ENCODE measurements at regions not wholly inside any gene's neighbourhood (a gene's known extent, or its start where the extent isn't known, plus 50 kb on each side); places are given as distances from the start of the nearest gene placed in this dataset.

- Histone ChIP-seq H3K27ac (ENCODE audit: low read length) (no peak overlapping the region), H3F3A (ENCODE audit: insufficient read depth, low read length, poor library complexity, severe bottlenecking) (no peaks in the 10 kb centered on the region)
- TF ChIP-seq EZH2 (IDR thresholded peaks at IDR 0.05; ENCODE audit: borderline replicate concordance, insufficient read depth, low read length, poor library complexity, severe bottlenecking) (no peak), EP300 (conservative IDR thresholded peaks at IDR 0.05; ENCODE audit: poor library complexity, severe bottlenecking) (no peak), POLR2AphosphoS5 (IDR thresholded peaks at IDR 0.05) (no peak), RAD21 (conservative IDR thresholded peaks at IDR 0.05) (no peak), TAF1 (IDR thresholded peaks at IDR 0.05; ENCODE audit: low read depth) (no peak), MXI1 (conservative IDR thresholded peaks at IDR 0.05; ENCODE audit: poor library complexity, severe bottlenecking) (no peak), CTCF (IDR thresholded peaks at IDR 0.05; ENCODE audit: poor library complexity, severe bottlenecking) (no peak), REST (IDR thresholded peaks at IDR 0.05; ENCODE audit: borderline replicate concordance) (no peak), SMC3 (conservative IDR thresholded peaks at IDR 0.05; ENCODE audit: poor library complexity) (no peak)
These were observed 131.9 kb upstream of the NT5C1B start for GRCh38 chr2:18721038-18721922.

GRCh38 chr2:18719978-18720775 lies 130.8 kb upstream of the NT5C1B start:
- no peaks in the 10 kb centered on the region for H4K20me1 ChIP-seq (ENCODE audit: insufficient read depth)
- H3K4me3 ChIP-seq (ENCODE audit: low read length) = no peak overlapping the region
- no peaks in the 10 kb centered on the region for H3K36me3 ChIP-seq (ENCODE audit: insufficient read depth, low read length)
- H3K27me3 ChIP-seq (ENCODE audit: insufficient read depth, low read depth, low read length) = no peaks in the 10 kb centered on the region
- no peak overlapping the region for H3K27ac ChIP-seq (ENCODE audit: low read length)
- H3K79me2 ChIP-seq (replicated peaks; ENCODE audit: insufficient read depth, low read length) = no peaks in the 10 kb centered on the region
- H3F3A ChIP-seq (ENCODE audit: insufficient read depth, low read length, poor library complexity, severe bottlenecking) = no peaks in the 10 kb centered on the region
- H3K9ac ChIP-seq (ENCODE audit: low read length) = no peak overlapping the region
- TF ChIP-seq EZH2 (IDR thresholded peaks at IDR 0.05; ENCODE audit: borderline replicate concordance, insufficient read depth, low read length, poor library complexity, severe bottlenecking) = no peak
- no peak for TF ChIP-seq SMC3 (conservative IDR thresholded peaks at IDR 0.05; ENCODE audit: poor library complexity)
- no peak for TF ChIP-seq EP300 (conservative IDR thresholded peaks at IDR 0.05; ENCODE audit: poor library complexity, severe bottlenecking)
- TF ChIP-seq MXI1 (conservative IDR thresholded peaks at IDR 0.05; ENCODE audit: poor library complexity, severe bottlenecking) = no peak
- TF ChIP-seq TAF1 (IDR thresholded peaks at IDR 0.05; ENCODE audit: low read depth) = no peak
- no peak for TF ChIP-seq CTCF (IDR thresholded peaks at IDR 0.05; ENCODE audit: poor library complexity, severe bottlenecking)
- no peak for TF ChIP-seq REST (IDR thresholded peaks at IDR 0.05; ENCODE audit: borderline replicate concordance)
- TF ChIP-seq POLR2AphosphoS5 (IDR thresholded peaks at IDR 0.05) = no peak
- no peak for TF ChIP-seq RAD21 (conservative IDR thresholded peaks at IDR 0.05)
- no peaks in the 10 kb centered on the region for H3K9me3 ChIP-seq (ENCODE audit: low read length)
- H3K9me2 ChIP-seq (ENCODE audit: insufficient read depth, low read length) = no peaks in the 10 kb centered on the region
- H3K4me2 ChIP-seq (ENCODE audit: low read length) = no peak overlapping the region
- H2AFZ ChIP-seq (ENCODE audit: low read depth, low read length) = no peak overlapping the region

More at GRCh38 chr2:18721038-18721922, 131.9 kb upstream of the NT5C1B start:
- Histone ChIP-seq H3K79me2 (replicated peaks; ENCODE audit: insufficient read depth, low read length) (no peaks in the 10 kb centered on the region), H3K27me3 (ENCODE audit: insufficient read depth, low read depth, low read length) (no peaks in the 10 kb centered on the region), H3K4me2 (ENCODE audit: low read length) (no peak overlapping the region), H3K9me2 (ENCODE audit: insufficient read depth, low read length) (no peaks in the 10 kb centered on the region), H3K9ac (ENCODE audit: low read length) (no peak overlapping the region), H3K36me3 (ENCODE audit: insufficient read depth, low read length) (no peaks in the 10 kb centered on the region), H3K4me3 (ENCODE audit: low read length) (no peak overlapping the region), H4K20me1 (ENCODE audit: insufficient read depth) (no peaks in the 10 kb centered on the region), H3K9me3 (ENCODE audit: low read length) (no peaks in the 10 kb centered on the region), H2AFZ (ENCODE audit: low read depth, low read length) (no peak overlapping the region)

Data from neural cell (in vitro differentiated cells).